Esophagus muscularis mucosa (tissue), 4 donors: ENCODE measurements at regions not wholly inside any gene's neighbourhood (a gene's known extent, or its start where the extent isn't known, plus 50 kb on each side); places are given as distances from the start of the nearest gene placed in this dataset.

Source experiments
- EP300 ChIP-seq: sonication (generic); formaldehyde crosslinking; IDR thresholded peaks from one replicate; pipeline ENCODE4 v1.6.1; 2017; ENCODE audit warnings: antibody characterized with exemption
- POLR2A ChIP-seq: fragments of 450-650 bp; IDR thresholded peaks from one replicate; pipeline ENCODE4 v1.6.1; 2017; ENCODE audit warnings: antibody characterized with exemption, moderate library complexity, mild to moderate bottlenecking, low read depth
- POLR2AphosphoS5 ChIP-seq, 2 donors: sonication (generic); formaldehyde crosslinking; IDR thresholded peaks; one replicate each; pipeline ENCODE4 v1.6.1; 2017; ENCODE audit warnings: antibody characterized with exemption in 2 of 2
- TF ChIP-seq, protein P1 (sequence below), 3 experiments: fragments of 200-600 bp in 2 of 3; fragments of 450-650 bp in 1 of 3; sonication (generic) in 2 of 3; IDR thresholded peaks; one replicate each; pipeline ENCODE4 v1.5.1; 2017 to 2019; ENCODE audit warnings: antibody characterized with exemption in 3 of 3, mild to moderate bottlenecking in 2 of 3, moderate library complexity in 1 of 3

DNA sequence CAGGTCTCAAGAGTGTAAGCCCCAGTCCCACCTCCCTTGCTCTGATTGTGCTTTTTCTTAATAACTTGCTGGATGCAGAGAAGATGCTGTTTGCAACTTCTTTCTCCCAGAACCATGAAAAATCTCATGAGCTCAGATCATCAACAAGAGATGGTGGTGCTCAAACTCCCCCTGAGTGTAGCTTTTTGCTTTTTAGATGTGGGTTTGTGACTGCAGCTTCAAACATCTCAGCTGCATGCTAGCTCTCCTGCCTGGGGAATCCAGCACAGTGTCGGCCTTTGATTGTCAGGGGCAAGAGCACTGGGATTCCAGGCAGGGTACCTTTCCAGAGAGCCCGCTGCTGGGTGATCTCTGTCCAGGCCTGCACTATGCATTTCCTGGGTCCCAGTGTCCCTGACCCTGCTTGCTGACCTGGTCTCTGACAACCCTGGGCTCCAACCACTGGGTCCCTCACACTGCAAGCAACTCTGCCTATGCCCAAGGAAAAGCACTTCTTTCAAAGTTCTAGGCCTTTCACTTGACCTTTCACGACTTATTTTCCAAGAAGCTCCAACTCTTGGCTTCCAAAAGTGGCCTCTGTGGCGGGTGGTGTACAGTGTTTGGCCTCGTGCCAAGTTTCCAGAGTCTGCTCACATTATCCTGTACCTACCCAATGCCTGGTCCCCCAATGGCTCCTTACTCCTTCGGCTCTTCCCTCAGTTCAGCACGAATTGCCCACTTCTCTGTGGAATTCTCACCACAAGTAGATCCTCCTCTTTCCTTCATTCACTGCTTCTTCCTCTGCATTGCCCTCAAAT, 69.7 kb upstream of the LY86 start:
- TF ChIP-seq, protein P1, sequence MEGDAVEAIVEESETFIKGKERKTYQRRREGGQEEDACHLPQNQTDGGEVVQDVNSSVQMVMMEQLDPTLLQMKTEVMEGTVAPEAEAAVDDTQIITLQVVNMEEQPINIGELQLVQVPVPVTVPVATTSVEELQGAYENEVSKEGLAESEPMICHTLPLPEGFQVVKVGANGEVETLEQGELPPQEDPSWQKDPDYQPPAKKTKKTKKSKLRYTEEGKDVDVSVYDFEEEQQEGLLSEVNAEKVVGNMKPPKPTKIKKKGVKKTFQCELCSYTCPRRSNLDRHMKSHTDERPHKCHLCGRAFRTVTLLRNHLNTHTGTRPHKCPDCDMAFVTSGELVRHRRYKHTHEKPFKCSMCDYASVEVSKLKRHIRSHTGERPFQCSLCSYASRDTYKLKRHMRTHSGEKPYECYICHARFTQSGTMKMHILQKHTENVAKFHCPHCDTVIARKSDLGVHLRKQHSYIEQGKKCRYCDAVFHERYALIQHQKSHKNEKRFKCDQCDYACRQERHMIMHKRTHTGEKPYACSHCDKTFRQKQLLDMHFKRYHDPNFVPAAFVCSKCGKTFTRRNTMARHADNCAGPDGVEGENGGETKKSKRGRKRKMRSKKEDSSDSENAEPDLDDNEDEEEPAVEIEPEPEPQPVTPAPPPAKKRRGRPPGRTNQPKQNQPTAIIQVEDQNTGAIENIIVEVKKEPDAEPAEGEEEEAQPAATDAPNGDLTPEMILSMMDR (IDR thresholded peaks at IDR 0.05), result no peak
- TF ChIP-seq POLR2AphosphoS5 (IDR thresholded peaks at IDR 0.05) (no peak), POLR2A (no peak), EP300 (no peak)
